Transverse colon (tissue), 3 donors: ENCODE measurements at regions not wholly inside any gene's neighbourhood (a gene's known extent, or its start where the extent isn't known, plus 50 kb on each side); places are given as distances from the start of the nearest gene placed in this dataset.

Experiments
- POLR2A ChIP-seq: fragments of 450-650 bp; IDR thresholded peaks from one replicate; pipeline ENCODE4 v1.6.1; 2016; ENCODE audit warnings: antibody characterized with exemption, mild to moderate bottlenecking, moderate library complexity
- TF ChIP-seq, protein P1 (sequence below), 5 experiments: fragments of 200-600 bp in 3 of 5; fragments of 450-650 bp in 2 of 5; sonication (generic) in 3 of 5; IDR thresholded peaks; 1 replicate in 2 of 5; 2 replicates in 3 of 5; pipeline ENCODE4 v1.5.1; 2016 to 2017; ENCODE audit warnings: antibody characterized with exemption in 5 of 5, inconsistent platforms in 3 of 5, mild to moderate bottlenecking in 2 of 5, moderate library complexity in 1 of 5

DNA sequence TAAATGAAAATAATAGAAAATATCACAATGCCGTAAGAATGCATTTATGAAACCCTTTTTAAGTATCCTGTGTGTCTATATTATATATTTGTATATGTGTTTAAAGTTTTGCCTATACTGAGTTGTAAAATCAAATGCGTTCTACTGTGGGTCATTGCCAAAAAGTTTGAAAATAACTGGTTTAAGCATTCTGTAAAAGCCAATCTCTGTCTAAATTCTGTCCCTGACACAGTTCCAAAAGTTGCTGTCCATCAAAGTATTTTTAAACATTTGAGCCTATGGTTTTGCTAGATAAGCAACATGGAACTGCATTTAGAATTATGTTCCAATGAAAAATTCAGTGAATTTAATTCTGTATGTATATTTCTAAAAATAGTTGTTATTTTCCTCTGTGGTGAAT is 1360.4 kb upstream of the CRIM1 start:
- no peak for TF ChIP-seq POLR2A
- TF ChIP-seq, protein P1, sequence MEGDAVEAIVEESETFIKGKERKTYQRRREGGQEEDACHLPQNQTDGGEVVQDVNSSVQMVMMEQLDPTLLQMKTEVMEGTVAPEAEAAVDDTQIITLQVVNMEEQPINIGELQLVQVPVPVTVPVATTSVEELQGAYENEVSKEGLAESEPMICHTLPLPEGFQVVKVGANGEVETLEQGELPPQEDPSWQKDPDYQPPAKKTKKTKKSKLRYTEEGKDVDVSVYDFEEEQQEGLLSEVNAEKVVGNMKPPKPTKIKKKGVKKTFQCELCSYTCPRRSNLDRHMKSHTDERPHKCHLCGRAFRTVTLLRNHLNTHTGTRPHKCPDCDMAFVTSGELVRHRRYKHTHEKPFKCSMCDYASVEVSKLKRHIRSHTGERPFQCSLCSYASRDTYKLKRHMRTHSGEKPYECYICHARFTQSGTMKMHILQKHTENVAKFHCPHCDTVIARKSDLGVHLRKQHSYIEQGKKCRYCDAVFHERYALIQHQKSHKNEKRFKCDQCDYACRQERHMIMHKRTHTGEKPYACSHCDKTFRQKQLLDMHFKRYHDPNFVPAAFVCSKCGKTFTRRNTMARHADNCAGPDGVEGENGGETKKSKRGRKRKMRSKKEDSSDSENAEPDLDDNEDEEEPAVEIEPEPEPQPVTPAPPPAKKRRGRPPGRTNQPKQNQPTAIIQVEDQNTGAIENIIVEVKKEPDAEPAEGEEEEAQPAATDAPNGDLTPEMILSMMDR (IDR thresholded peaks at IDR 0.05), result no peak
